ENCODE measurements at regions not wholly inside any gene's neighbourhood (a gene's known extent, or its start where the extent isn't known, plus 50 kb on each side); places are given as distances from the start of the nearest gene placed in this dataset.

- TF ChIP-seq CTCF (IDR thresholded peaks at IDR 0.05; ENCODE audit: low read depth, low read length, poor library complexity, severe bottlenecking) (no peak), EZH2phosphoT487 (IDR thresholded peaks at IDR 0.05; ENCODE audit: borderline replicate concordance, low read length) (no peak)
Observed at GRCh38 chr13:90413548-90413947, 933.9 kb upstream of the MIR17HG start.
